ENCODE measurements at regions not wholly inside any gene's neighbourhood (a gene's known extent, or its start where the extent isn't known, plus 50 kb on each side); places are given as distances from the start of the nearest gene placed in this dataset.

DNA sequence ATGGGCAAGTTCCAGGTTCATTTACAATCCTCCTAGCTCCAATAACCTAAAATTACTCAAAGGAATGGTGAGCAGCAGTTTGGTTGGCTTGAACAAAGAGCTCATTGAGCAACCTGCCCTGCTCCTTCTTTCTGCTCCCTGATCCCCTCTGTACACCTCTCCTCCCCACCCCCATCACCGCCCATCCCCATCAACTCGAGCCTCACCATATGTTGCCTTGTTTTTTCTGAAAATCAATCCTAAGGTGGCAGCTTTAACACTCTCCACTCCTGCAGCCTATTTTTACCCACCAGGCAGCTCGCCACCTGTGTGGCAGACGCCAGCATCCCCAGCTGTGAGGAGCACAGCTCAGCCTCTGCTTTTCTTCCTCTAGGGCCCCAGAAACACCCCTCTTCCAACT, 533.4 kb upstream of the BRINP1 start:
- H3K4me3 ChIP-seq, result no peak overlapping the region
- no peak overlapping the region for H3K27ac ChIP-seq
- no peak for TF ChIP-seq CTCF (IDR thresholded peaks at IDR 0.05; ENCODE audit: low read depth, low read length)
- H3K36me3 ChIP-seq, result no peaks in the 10 kb centered on the region
- no peaks in the 10 kb centered on the region for H3K9me3 ChIP-seq (ENCODE audit: low read depth)
- H3K27me3 ChIP-seq, result no peaks in the 10 kb centered on the region
- H3K4me1 ChIP-seq (ENCODE audit: low read depth), result no peaks in the 10 kb centered on the region
- no peak for DNase-seq (ENCODE audit: low read depth in 1 of 2, low spot score in 1 of 2)

DNA sequence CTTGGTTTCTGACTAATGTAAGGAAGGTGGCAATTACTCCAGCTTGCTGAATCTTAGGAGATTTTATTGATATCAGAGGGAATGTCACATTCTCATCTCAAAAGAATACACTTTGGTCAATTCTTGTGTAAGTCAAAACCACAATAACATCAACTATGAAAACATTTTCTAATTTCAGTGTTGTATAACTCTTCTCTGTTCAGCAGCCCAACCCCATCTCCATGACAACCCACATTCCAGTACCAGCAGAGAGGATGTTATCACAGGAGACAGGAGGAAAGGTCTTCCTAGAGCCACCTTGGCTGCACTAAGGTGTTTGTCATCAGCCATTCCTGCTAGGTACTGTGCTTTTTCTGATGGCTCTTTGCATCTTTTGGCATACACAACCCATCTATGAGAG, 529.1 kb upstream of the BRINP1 start:
- H3K4me1 ChIP-seq (ENCODE audit: low read depth), result no peaks in the 10 kb centered on the region
- no peak overlapping the region for H3K27ac ChIP-seq
- DNase-seq (ENCODE audit: low read depth in 1 of 2, low spot score in 1 of 2), result no peak
- H3K27me3 ChIP-seq, result no peaks in the 10 kb centered on the region
- no peak for TF ChIP-seq CTCF (IDR thresholded peaks at IDR 0.05; ENCODE audit: low read depth, low read length)
- H3K4me3 ChIP-seq, result no peak overlapping the region
- H3K36me3 ChIP-seq, result no peaks in the 10 kb centered on the region
- no peaks in the 10 kb centered on the region for H3K9me3 ChIP-seq (ENCODE audit: low read depth)

- TF ChIP-seq CTCF (IDR thresholded peaks at IDR 0.05; ENCODE audit: low read depth, low read length), result no peak
- Histone ChIP-seq H3K27me3 (no peaks in the 10 kb centered on the region), H3K4me1 (ENCODE audit: low read depth) (no peaks in the 10 kb centered on the region), H3K36me3 (no peaks in the 10 kb centered on the region), H3K4me3 (no peak overlapping the region), H3K9me3 (ENCODE audit: low read depth) (no peaks in the 10 kb centered on the region), H3K27ac (no peak overlapping the region)
- no peak for DNase-seq (ENCODE audit: low read depth in 1 of 2, low spot score in 1 of 2)
These were observed 515.2 kb upstream of the BRINP1 start for GRCh38 chr9:119884438-119884837.

DNA sequence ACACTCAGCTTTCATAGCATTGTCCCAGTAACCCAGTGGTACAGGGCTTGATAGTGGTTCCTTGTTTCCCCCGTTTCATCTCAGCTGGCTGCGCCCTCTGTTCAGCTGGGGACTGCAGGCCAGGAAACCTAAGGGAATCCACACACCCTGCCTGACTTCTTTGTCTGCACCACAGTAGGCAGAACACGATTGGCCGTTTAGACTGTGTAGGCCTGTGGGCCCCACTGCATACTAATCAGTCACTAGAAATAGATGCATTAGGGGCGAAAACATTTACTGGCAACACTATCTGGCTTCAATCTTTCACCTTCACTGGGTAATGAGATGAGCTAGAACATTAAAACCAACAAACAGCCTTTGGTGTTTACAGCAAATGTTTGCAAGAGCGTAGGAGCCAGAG, 512.7 kb upstream of the BRINP1 start:
- Histone ChIP-seq H3K4me3 (no peak overlapping the region), H3K9me3 (ENCODE audit: low read depth) (no peaks in the 10 kb centered on the region), H3K27ac (no peak overlapping the region), H3K27me3 (no peaks in the 10 kb centered on the region), H3K4me1 (ENCODE audit: low read depth) (no peaks in the 10 kb centered on the region), H3K36me3 (no peaks in the 10 kb centered on the region)
- DNase-seq (ENCODE audit: low read depth in 1 of 2, low spot score in 1 of 2), result no peak
- TF ChIP-seq CTCF (IDR thresholded peaks at IDR 0.05; ENCODE audit: low read depth, low read length), result no peak

- no peak overlapping the region for H3K4me3 ChIP-seq
- TF ChIP-seq CTCF (IDR thresholded peaks at IDR 0.05; ENCODE audit: low read depth, low read length), result no peak
These were observed 511.1 kb upstream of the BRINP1 start for GRCh38 chr9:119880361-119880760.

GRCh38 chr9:119877306-119877705, 508.1 kb upstream of the BRINP1 start:
- H3K36me3 ChIP-seq, result no peaks in the 10 kb centered on the region
- no peaks in the 10 kb centered on the region for H3K4me1 ChIP-seq (ENCODE audit: low read depth)
- no peak overlapping the region for H3K27ac ChIP-seq
- no peaks in the 10 kb centered on the region for H3K27me3 ChIP-seq
- no peaks in the 10 kb centered on the region for H3K9me3 ChIP-seq (ENCODE audit: low read depth)
- no peak for TF ChIP-seq CTCF (IDR thresholded peaks at IDR 0.05; ENCODE audit: low read depth, low read length)
- no peak overlapping the region for H3K4me3 ChIP-seq
- no peak for DNase-seq (ENCODE audit: low read depth in 1 of 2, low spot score in 1 of 2)

More at GRCh38 chr9:119880361-119880760, 511.1 kb upstream of the BRINP1 start:
- Histone ChIP-seq H3K27ac (no peak overlapping the region), H3K27me3 (no peaks in the 10 kb centered on the region), H3K9me3 (ENCODE audit: low read depth) (no peaks in the 10 kb centered on the region), H3K36me3 (no peaks in the 10 kb centered on the region), H3K4me1 (ENCODE audit: low read depth) (no peaks in the 10 kb centered on the region)
- no peak for DNase-seq (ENCODE audit: low read depth in 1 of 2, low spot score in 1 of 2)

Data from cardiac muscle cell (in vitro differentiated cells and primary cell).